VCaP (cell line): ENCODE measurements at regions not wholly inside any gene's neighbourhood (a gene's known extent, or its start where the extent isn't known, plus 50 kb on each side); places are given as distances from the start of the nearest gene placed in this dataset.
"Not testable (repeated sequence)": the region's sequence is repeated elsewhere in the genome, so short reads cannot be mapped to it uniquely, and the experiment has no call there.

ENCODE experiments used
- H3K27ac ChIP-seq: fragments of 450-650 bp; 2 replicates; pipeline ENCODE4 v1.5.1; 2017
- CTCF ChIP-seq: fragments of 450-650 bp; conservative IDR thresholded peaks from 2 replicates; pipeline ENCODE4 v1.5.1; 2017; ENCODE audit warnings: mild to moderate bottlenecking, moderate library complexity

- no peak overlapping the region for H3K27ac ChIP-seq
- no peak for TF ChIP-seq CTCF
These were observed 185.4 kb downstream of the BCAS1 start for GRCh38 chr20:53884859-53885541.

GRCh38 chr20:53883098-53883911, 187.1 kb downstream of the BCAS1 start:
- TF ChIP-seq CTCF: no peak
- H3K27ac ChIP-seq: 0 out of 2 replicates have a peak overlapping the region, but pooled peaks have one; percentile 5

- not testable (repeated sequence) for H3K27ac ChIP-seq
These were observed 187.9 kb downstream of the BCAS1 start for GRCh38 chr20:53882438-53882986.

- no peak overlapping the region; the same call in 1 of the 2 replicates for H3K27ac ChIP-seq
- no peak for TF ChIP-seq CTCF
These were observed 189.0 kb downstream of the BCAS1 start for GRCh38 chr20:53881362-53881761.

GRCh38 chr20:53880108-53880641, 190.2 kb downstream of the BCAS1 start:
- no peak overlapping the region for H3K27ac ChIP-seq
- TF ChIP-seq CTCF: no peak

GRCh38 chr20:53879048-53879684, 191.2 kb downstream of the BCAS1 start:
- no peak overlapping the region for H3K27ac ChIP-seq
- no peak for TF ChIP-seq CTCF

GRCh38 chr20:53878262-53879047, 191.9 kb downstream of the BCAS1 start:
- no peak for TF ChIP-seq CTCF
- no peak overlapping the region for H3K27ac ChIP-seq
